Lower lobe of right lung (tissue), 2 donors: ENCODE measurements at regions not wholly inside any gene's neighbourhood (a gene's known extent, or its start where the extent isn't known, plus 50 kb on each side); places are given as distances from the start of the nearest gene placed in this dataset.

Experiments used
- ATAC-seq, 2 donors: fragments of 200-7000 bp; cut with Tn5 transposase; one replicate each; pipeline ENCODE4 v1.9.1; 2020 to 2022; ENCODE audit warnings: mild to moderate bottlenecking in 2 of 2, moderate library complexity in 2 of 2
- DNase-seq: peaks from one replicate; pipeline ENCODE4 v3.0.0-alpha.2; 2020
- H3K27ac ChIP-seq: fragments of 200-600 bp; one replicate; pipeline ENCODE4 v1.8.0; 2022
- H3K27me3 ChIP-seq: fragments of 200-600 bp; one replicate; pipeline ENCODE4 v1.8.0; 2022; ENCODE audit warnings: low read depth
- H3K36me3 ChIP-seq: fragments of 200-600 bp; one replicate; pipeline ENCODE4 v1.8.0; 2022; ENCODE audit warnings: mild to moderate bottlenecking
- H3K4me1 ChIP-seq: fragments of 200-600 bp; one replicate; pipeline ENCODE4 v1.8.0; 2022
- H3K4me3 ChIP-seq: fragments of 200-600 bp; one replicate; pipeline ENCODE4 v1.8.0; 2022; ENCODE audit warnings: mild to moderate bottlenecking
- H3K9me3 ChIP-seq: fragments of 200-600 bp; one replicate; pipeline ENCODE4 v1.8.0; 2022
- intact Hi-C: fragments of 100-400 bp; cut with DNase I; formaldehyde crosslinking; loops from one replicate; pipeline ENCODE4 v1.11.0; 2022
- TF ChIP-seq, protein P1 (sequence below): fragments of 200-600 bp; IDR thresholded peaks from one replicate; pipeline ENCODE4 v1.8.0; 2022; ENCODE audit warnings: antibody characterized with exemption, mild to moderate bottlenecking
- donor health status: DM: no; HTN: yes; CAD: no; lungs with severe emphysema.

DNA sequence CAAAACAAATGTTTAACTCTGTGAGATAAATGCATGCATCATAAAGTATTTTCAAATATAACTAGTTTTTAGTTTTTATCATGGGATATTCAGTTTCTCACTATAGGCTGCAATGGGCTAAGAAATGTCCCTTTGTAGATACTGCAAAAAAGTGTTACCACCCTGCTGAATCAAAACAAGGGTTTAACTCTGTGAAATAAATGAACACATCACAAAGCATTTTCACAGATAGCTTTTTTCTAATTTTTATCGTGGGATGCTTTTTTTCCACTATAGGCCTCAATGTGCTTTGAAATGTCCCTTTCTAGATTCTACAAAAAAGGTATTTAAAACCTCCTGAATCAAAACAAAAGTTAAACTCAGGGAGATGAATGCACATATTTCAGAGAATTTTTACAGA is 541.1 kb downstream of the KCNJ18 start:
- no peak overlapping the region for H3K4me3 ChIP-seq
- no peak for DNase-seq
- no peaks in the 10 kb centered on the region for H3K27me3 ChIP-seq
- TF ChIP-seq, protein P1, sequence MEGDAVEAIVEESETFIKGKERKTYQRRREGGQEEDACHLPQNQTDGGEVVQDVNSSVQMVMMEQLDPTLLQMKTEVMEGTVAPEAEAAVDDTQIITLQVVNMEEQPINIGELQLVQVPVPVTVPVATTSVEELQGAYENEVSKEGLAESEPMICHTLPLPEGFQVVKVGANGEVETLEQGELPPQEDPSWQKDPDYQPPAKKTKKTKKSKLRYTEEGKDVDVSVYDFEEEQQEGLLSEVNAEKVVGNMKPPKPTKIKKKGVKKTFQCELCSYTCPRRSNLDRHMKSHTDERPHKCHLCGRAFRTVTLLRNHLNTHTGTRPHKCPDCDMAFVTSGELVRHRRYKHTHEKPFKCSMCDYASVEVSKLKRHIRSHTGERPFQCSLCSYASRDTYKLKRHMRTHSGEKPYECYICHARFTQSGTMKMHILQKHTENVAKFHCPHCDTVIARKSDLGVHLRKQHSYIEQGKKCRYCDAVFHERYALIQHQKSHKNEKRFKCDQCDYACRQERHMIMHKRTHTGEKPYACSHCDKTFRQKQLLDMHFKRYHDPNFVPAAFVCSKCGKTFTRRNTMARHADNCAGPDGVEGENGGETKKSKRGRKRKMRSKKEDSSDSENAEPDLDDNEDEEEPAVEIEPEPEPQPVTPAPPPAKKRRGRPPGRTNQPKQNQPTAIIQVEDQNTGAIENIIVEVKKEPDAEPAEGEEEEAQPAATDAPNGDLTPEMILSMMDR = no peak
- H3K4me1 ChIP-seq = no peaks in the 10 kb centered on the region
- H3K27ac ChIP-seq = no peak overlapping the region
- H3K9me3 ChIP-seq = peaks cover 8% of the 10 kb centered on the region
- no peak for ATAC-seq
- no peaks in the 10 kb centered on the region for H3K36me3 ChIP-seq
- intact Hi-C loops = no loop called here

DNA sequence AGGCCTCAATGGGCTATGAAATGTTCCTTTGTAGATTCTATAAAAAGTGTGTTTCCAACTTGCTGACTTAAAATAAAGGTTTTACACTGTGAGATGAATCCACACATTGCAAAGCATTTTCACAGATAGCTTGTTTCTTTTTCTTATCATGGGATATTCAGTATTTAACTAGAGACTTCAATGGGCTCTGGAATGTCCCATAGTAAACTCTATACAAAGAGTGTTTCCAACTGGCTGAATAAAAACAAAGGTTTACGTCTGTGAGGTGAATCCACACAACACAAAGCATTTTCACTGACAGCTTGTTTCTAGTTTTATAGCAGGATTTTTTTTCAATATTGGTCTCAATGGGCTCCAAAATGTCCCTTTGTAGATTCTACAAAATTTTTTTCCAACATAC is 550.1 kb downstream of the KCNJ18 start:
- DNase-seq = no peak
- H3K27me3 ChIP-seq = no peaks in the 10 kb centered on the region
- no peak overlapping the region for H3K27ac ChIP-seq
- no peaks in the 10 kb centered on the region for H3K4me1 ChIP-seq
- no peaks in the 10 kb centered on the region for H3K36me3 ChIP-seq
- H3K9me3 ChIP-seq = peaks cover 2% of the 10 kb centered on the region
- intact Hi-C loops = no loop called here
- TF ChIP-seq, protein P1 = no peak
- no peak for ATAC-seq
- no peak overlapping the region for H3K4me3 ChIP-seq

DNA sequence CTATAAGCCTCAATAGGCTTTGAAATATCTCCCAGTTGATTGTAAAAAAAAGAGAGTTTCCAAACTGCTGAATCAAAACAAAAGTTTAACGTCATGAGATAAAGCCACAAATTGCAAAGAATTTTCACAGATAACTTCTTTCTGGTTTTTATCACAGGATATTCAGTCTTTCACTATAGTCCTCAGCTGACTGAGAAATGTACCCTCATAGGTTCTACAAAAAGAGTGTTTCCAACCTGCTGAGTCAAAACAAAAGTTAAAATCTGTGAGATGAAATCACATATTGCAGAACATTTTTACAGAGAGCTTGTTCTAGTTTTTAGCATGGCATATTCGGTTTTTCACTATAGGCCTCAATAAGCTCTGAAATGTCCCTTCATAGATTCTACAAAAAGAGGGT is 559.2 kb downstream of the KCNJ18 start:
- Histone ChIP-seq H3K4me3 (no peak overlapping the region), H3K36me3 (no peaks in the 10 kb centered on the region), H3K4me1 (no peaks in the 10 kb centered on the region), H3K27ac (no peak overlapping the region), H3K9me3 (peaks cover 11% of the 10 kb centered on the region), H3K27me3 (no peaks in the 10 kb centered on the region)
- TF ChIP-seq, protein P1 = no peak
- DNase-seq (no peak), ATAC-seq (no peak)
- intact Hi-C loops = no loop called here

DNA sequence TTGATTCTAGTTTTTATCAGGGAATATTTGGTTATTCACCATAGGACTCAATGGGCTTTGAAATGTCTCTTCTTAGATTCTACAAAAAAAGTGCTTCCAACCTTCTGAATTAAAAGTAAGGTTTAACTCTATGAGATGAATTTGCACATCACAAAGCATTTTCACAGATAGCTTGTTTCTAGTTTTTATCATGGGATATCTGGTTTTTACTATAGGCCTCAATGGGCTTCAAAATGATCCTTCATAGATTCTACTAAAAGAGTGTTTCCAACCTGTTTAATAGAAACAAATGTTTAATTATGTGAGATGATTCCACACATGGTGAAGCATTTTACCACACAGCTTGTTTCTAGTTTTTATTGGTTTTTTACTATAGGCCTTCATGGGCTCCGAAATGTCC is 560.7 kb downstream of the KCNJ18 start:
- Histone ChIP-seq H3K36me3 (no peaks in the 10 kb centered on the region), H3K9me3 (peaks cover 3% of the 10 kb centered on the region), H3K27ac (no peak overlapping the region), H3K27me3 (no peaks in the 10 kb centered on the region), H3K4me1 (no peaks in the 10 kb centered on the region), H3K4me3 (no peak overlapping the region)
- intact Hi-C loops = no loop called here
- TF ChIP-seq, protein P1 = no peak
- ATAC-seq (no peak), DNase-seq (no peak)

DNA sequence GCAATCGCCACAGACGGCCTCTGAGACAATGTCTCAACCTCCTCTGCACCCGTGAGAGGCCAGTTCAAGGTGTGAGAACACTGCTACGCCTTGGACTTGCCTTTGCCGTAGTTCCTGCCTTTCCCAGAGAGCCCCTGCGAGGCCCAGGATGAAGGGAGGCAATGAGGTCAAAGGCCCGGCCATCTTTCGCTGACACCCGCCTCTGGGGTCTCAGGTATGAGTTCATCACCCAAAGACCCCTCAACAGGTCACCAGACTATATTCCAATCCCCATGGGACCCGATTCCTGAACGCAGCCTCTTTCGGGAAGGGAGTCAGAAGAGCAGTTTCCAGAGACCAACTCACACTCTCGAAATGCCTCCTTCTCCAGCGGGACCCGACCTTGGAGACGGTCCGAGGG is 573.5 kb downstream of the KCNJ18 start:
- no peaks in the 10 kb centered on the region for H3K4me1 ChIP-seq
- H3K9me3 ChIP-seq = peaks cover 6% of the 10 kb centered on the region
- no peaks in the 10 kb centered on the region for H3K36me3 ChIP-seq
- ATAC-seq (no peak), DNase-seq (no peak)
- no peak overlapping the region for H3K27ac ChIP-seq
- no peaks in the 10 kb centered on the region for H3K27me3 ChIP-seq
- TF ChIP-seq, protein P1 = no peak
- intact Hi-C loops = no loop called here
- H3K4me3 ChIP-seq = no peak overlapping the region

DNA sequence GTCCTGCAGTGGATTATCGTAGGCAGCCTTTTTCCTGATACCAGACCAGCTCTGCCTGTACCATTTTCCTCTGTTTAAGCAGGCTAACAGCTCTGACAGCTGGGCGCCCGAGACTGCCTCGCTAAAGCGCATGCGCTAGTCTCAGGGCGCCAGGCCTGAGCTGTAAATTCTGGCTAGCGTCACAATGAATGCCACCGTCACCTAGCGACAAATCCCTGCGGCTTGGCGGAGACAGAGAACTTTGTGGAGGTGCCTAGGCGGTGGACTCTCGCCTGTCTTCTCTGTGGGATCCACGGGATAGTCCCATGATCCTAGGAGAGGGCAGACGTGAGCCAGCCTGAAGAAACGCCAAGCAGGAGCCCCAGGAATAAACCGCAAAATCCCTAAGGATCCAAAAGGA is 573.9 kb downstream of the KCNJ18 start:
- H3K27me3 ChIP-seq = no peaks in the 10 kb centered on the region
- H3K4me3 ChIP-seq = no peak overlapping the region
- intact Hi-C loops = no loop called here
- TF ChIP-seq, protein P1 = no peak
- no peak overlapping the region for H3K27ac ChIP-seq
- no peaks in the 10 kb centered on the region for H3K4me1 ChIP-seq
- H3K9me3 ChIP-seq = peaks cover 6% of the 10 kb centered on the region
- DNase-seq (no peak), ATAC-seq (no peak)
- no peaks in the 10 kb centered on the region for H3K36me3 ChIP-seq
